Chondrocyte (in vitro differentiated cells): ENCODE measurements at regions not wholly inside any gene's neighbourhood (a gene's known extent, or its start where the extent isn't known, plus 50 kb on each side); places are given as distances from the start of the nearest gene placed in this dataset.

Experiments
- DNase-seq: peaks from one replicate; pipeline ENCODE4 v3.0.0; 2021; ENCODE audit warnings: mixed read lengths, low spot score
- H3K27ac Mint-ChIP-seq: one replicate; pipeline ENCODE4 v1.8.0; 2021; ENCODE audit warnings: mild to moderate bottlenecking, moderate library complexity, mixed read lengths; ENCODE audit not compliant: unreplicated experiment
- H3K27me3 Mint-ChIP-seq: 2 replicates; pipeline ENCODE4 v1.8.0; 2021; ENCODE audit warnings: low read depth, mixed read lengths
- H3K36me3 Mint-ChIP-seq: 2 replicates; pipeline ENCODE4 v1.8.0; 2021; ENCODE audit warnings: low read depth, mixed read lengths
- H3K4me1 Mint-ChIP-seq: 2 replicates; pipeline ENCODE4 v1.8.0; 2021; ENCODE audit warnings: low read depth, mild to moderate bottlenecking, mixed read lengths
- H3K4me3 Mint-ChIP-seq: one replicate; pipeline ENCODE4 v1.8.0; 2021; ENCODE audit warnings: mild to moderate bottlenecking, moderate library complexity, mixed read lengths; ENCODE audit not compliant: unreplicated experiment
- H3K9me3 Mint-ChIP-seq: 2 replicates; pipeline ENCODE4 v1.8.0; 2021; ENCODE audit warnings: low read depth, mixed read lengths
- TF ChIP-seq, protein P1 (sequence below): fragments of 200-600 bp; sonication (generic); IDR thresholded peaks from 2 replicates; pipeline ENCODE4 v1.5.0; 2021; ENCODE audit warnings: antibody characterized with exemption, mild to moderate bottlenecking, moderate library complexity

DNA sequence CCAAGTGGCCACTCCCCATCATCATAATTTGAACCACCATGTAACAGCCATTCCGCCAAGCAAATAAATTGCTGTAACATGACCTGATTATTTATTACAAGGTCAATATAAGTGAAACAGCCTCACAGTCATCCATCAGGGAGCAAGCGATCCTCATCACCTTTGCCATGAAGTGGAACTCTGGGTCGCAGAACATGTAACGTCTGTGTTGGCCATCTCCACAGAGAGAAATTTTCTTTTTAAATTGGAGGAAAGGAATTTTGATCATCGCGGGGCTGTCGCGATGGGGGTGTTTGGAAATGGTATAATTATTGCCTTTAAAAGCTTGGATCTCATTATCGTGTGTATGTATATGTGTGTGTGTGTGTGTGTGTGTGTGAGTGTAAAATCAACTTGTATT, 90.2 kb downstream of the SHOX start:
- no peak for DNase-seq
- Mint-ChIP-seq H3K9me3 (peaks cover 23% of the 10 kb centered on the region), H3K27ac (no peak overlapping the region), H3K36me3 (no peaks in the 10 kb centered on the region), H3K4me1 (peaks cover 7% of the 10 kb centered on the region), H3K4me3 (no peak overlapping the region), H3K27me3 (no peaks in the 10 kb centered on the region)
- TF ChIP-seq, protein P1, sequence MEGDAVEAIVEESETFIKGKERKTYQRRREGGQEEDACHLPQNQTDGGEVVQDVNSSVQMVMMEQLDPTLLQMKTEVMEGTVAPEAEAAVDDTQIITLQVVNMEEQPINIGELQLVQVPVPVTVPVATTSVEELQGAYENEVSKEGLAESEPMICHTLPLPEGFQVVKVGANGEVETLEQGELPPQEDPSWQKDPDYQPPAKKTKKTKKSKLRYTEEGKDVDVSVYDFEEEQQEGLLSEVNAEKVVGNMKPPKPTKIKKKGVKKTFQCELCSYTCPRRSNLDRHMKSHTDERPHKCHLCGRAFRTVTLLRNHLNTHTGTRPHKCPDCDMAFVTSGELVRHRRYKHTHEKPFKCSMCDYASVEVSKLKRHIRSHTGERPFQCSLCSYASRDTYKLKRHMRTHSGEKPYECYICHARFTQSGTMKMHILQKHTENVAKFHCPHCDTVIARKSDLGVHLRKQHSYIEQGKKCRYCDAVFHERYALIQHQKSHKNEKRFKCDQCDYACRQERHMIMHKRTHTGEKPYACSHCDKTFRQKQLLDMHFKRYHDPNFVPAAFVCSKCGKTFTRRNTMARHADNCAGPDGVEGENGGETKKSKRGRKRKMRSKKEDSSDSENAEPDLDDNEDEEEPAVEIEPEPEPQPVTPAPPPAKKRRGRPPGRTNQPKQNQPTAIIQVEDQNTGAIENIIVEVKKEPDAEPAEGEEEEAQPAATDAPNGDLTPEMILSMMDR, result no peak

- Mint-ChIP-seq H3K36me3 (no peaks in the 10 kb centered on the region), H3K27ac (no peak overlapping the region), H3K27me3 (no peaks in the 10 kb centered on the region), H3K4me3 (no peak overlapping the region), H3K4me1 (peaks cover 7% of the 10 kb centered on the region), H3K9me3 (peaks cover 20% of the 10 kb centered on the region)
- no peak for DNase-seq
- TF ChIP-seq, protein P1, result no peak
Measured at GRCh38 chrX:720250-720649, 89.7 kb downstream of the SHOX start.

DNA sequence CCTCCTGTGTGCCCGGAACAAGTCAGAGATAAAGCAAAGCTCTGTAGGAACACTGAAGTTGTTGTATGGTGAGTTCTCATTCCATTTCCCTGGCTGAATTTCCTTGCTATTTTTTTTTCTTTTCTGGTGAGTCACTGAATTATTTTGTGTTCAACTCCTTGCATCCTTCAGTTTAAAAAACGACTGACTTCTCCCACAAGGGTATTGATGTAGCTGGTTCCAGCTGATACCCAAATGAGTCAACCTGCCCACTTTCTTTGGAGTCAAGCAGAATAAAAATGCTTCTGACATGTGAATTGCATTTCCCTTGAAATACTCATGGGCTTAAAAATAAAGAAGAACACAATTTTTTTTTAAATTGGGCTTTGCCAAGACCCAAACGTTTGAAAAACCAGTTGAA, 85.5 kb downstream of the SHOX start:
- H3K4me3 Mint-ChIP-seq, result no peak overlapping the region
- H3K9me3 Mint-ChIP-seq, result peaks cover 20% of the 10 kb centered on the region
- peaks cover 7% of the 10 kb centered on the region for H3K4me1 Mint-ChIP-seq
- no peaks in the 10 kb centered on the region for H3K36me3 Mint-ChIP-seq
- TF ChIP-seq, protein P1, result no peak
- DNase-seq, result no peak
- H3K27me3 Mint-ChIP-seq, result no peaks in the 10 kb centered on the region
- H3K27ac Mint-ChIP-seq, result no peak overlapping the region

DNA sequence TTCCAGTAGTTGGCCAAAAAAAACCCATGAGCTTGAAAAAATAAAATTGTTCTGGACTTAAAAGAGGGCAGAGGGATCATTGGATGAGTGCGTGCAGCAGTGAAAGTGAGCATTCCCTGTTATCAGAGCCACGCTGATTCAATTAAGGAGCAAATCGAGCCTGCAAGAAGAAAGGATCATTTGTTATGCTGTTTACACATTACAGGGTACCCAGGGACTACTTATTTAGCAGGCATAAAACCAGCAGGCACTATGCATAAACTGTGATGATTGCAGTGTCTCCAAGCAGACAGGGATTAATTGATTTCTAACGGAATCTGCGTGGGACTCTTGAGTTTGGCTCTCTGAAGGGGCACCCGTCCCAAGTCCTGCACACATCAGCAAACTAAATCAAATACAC, 83.5 kb downstream of the SHOX start:
- DNase-seq, result no peak
- Mint-ChIP-seq H3K27ac (no peak overlapping the region), H3K36me3 (no peaks in the 10 kb centered on the region), H3K4me1 (no peaks in the 10 kb centered on the region), H3K4me3 (no peak overlapping the region), H3K9me3 (peaks cover 17% of the 10 kb centered on the region), H3K27me3 (peaks cover 4% of the 10 kb centered on the region)
- TF ChIP-seq, protein P1, result no peak
